Neutrophil (primary cell): ENCODE measurements at regions not wholly inside any gene's neighbourhood (a gene's known extent, or its start where the extent isn't known, plus 50 kb on each side); places are given as distances from the start of the nearest gene placed in this dataset.

Experiments
- H3K27ac ChIP-seq: fragments of 200-600 bp; sonication (generic); 2 replicates; pipeline ENCODE4 v1.5.1; 2016; ENCODE audit warnings: mild to moderate bottlenecking, moderate library complexity
- H3K27me3 ChIP-seq: fragments of 200-600 bp; sonication (generic); 2 replicates; pipeline ENCODE4 v1.6.0; 2016; ENCODE audit warnings: mild to moderate bottlenecking
- H3K36me3 ChIP-seq: fragments of 200-600 bp; sonication (generic); 2 replicates; pipeline ENCODE4 v1.5.1; 2017
- H3K4me1 ChIP-seq, 2 experiments: fragments of 200-600 bp in 1 of 2; sonication (generic) in 1 of 2; 1 replicate in 1 of 2; 2 replicates in 1 of 2; pipeline versions ENCODE4 v1.5.1 to v1.6.1; 2013 to 2016; ENCODE audit warnings: low read depth in 1 of 2, low read length in 1 of 2, mild to moderate bottlenecking in 1 of 2, moderate library complexity in 1 of 2; ENCODE audit not compliant: control insufficient read depth in 1 of 2, insufficient read depth in 1 of 2
- H3K4me3 ChIP-seq, 2 experiments: fragments of 200-600 bp in 1 of 2; sonication (generic) in 1 of 2; 1 replicate in 1 of 2; 2 replicates in 1 of 2; pipeline ENCODE4 v1.5.1; 2013 to 2016; ENCODE audit warnings: low read depth in 1 of 2, low read length in 1 of 2, mild to moderate bottlenecking in 1 of 2, moderate library complexity in 1 of 2
- H3K9me3 ChIP-seq: fragments of 200-600 bp; sonication (generic); 2 replicates; pipeline ENCODE4 v1.5.1; 2016
- TF ChIP-seq, protein P1 (sequence below): fragments of 200-600 bp; sonication (generic); IDR thresholded peaks from 2 replicates; pipeline ENCODE4 v1.5.1; 2016; ENCODE audit warnings: antibody characterized with exemption

DNA sequence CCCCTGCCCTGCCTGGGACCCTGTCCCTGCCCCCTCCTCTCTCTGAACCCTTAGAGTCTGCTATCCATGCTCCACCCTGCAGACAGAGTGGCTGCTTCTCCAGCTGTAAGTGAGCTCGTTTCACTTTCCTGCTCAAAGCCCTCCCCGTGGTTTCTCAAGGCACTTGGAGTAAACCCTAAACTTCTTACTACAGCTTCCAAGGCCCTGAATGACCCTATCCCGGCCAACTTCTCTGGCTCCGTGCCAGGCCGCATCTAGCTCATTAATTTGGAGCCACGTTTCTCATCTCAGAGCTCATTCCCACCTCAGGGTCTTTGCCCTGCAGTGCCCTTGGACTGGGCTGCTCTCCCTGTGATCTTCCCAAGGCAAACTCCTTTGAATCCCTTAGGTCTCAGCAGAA lies 235.1 kb upstream of the RUNX1 start:
- H3K4me3 ChIP-seq, result no peak overlapping the region
- TF ChIP-seq, protein P1, sequence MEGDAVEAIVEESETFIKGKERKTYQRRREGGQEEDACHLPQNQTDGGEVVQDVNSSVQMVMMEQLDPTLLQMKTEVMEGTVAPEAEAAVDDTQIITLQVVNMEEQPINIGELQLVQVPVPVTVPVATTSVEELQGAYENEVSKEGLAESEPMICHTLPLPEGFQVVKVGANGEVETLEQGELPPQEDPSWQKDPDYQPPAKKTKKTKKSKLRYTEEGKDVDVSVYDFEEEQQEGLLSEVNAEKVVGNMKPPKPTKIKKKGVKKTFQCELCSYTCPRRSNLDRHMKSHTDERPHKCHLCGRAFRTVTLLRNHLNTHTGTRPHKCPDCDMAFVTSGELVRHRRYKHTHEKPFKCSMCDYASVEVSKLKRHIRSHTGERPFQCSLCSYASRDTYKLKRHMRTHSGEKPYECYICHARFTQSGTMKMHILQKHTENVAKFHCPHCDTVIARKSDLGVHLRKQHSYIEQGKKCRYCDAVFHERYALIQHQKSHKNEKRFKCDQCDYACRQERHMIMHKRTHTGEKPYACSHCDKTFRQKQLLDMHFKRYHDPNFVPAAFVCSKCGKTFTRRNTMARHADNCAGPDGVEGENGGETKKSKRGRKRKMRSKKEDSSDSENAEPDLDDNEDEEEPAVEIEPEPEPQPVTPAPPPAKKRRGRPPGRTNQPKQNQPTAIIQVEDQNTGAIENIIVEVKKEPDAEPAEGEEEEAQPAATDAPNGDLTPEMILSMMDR, result no peak
- no peaks in the 10 kb centered on the region for H3K27me3 ChIP-seq

GRCh38 chr21:35282944-35283343 lies 233.8 kb upstream of the RUNX1 start:
- Histone ChIP-seq H3K36me3 (no peaks in the 10 kb centered on the region), H3K27me3 (no peaks in the 10 kb centered on the region), H3K4me3 (no peak overlapping the region), H3K4me1 (no peaks in the 10 kb centered on the region), H3K27ac (no peak overlapping the region), H3K9me3 (no peaks in the 10 kb centered on the region)
- TF ChIP-seq, protein P1, result no peak

More for the DNA sequence above, 235.1 kb upstream of the RUNX1 start:
- Histone ChIP-seq H3K27ac (no peak overlapping the region), H3K36me3 (no peaks in the 10 kb centered on the region), H3K4me1 (no peaks in the 10 kb centered on the region), H3K9me3 (no peaks in the 10 kb centered on the region)

GRCh38 chr21:35281956-35282355 lies 232.9 kb upstream of the RUNX1 start:
- TF ChIP-seq, protein P1, result no peak
- Histone ChIP-seq H3K36me3 (no peaks in the 10 kb centered on the region), H3K9me3 (no peaks in the 10 kb centered on the region), H3K4me1 (no peaks in the 10 kb centered on the region), H3K27me3 (no peaks in the 10 kb centered on the region), H3K4me3 (no peak overlapping the region), H3K27ac (no peak overlapping the region)

DNA sequence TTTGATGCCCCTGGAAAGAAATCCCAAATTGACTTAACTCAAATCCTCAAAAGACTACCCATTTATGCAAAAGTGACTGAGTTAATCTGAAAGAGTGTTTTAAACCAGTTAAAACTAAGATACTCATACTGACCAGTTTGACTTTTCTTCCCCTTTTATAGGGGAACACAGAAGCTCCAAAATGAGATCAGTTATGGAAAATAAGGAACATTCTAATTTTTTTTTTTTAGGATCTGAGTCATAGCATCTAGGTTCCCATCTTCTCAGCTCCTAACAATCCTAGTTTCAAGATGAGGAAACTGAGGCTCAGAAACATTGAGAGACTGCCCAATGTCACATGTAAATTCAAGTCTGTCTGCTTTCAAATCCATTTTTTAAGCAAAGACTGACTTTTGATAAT lies 231.1 kb upstream of the RUNX1 start:
- TF ChIP-seq, protein P1, result no peak
- H3K27me3 ChIP-seq, result no peaks in the 10 kb centered on the region
- H3K4me1 ChIP-seq, result no peaks in the 10 kb centered on the region
- no peaks in the 10 kb centered on the region for H3K36me3 ChIP-seq
- H3K9me3 ChIP-seq, result no peaks in the 10 kb centered on the region
- no peak overlapping the region for H3K4me3 ChIP-seq
- no peak overlapping the region for H3K27ac ChIP-seq

DNA sequence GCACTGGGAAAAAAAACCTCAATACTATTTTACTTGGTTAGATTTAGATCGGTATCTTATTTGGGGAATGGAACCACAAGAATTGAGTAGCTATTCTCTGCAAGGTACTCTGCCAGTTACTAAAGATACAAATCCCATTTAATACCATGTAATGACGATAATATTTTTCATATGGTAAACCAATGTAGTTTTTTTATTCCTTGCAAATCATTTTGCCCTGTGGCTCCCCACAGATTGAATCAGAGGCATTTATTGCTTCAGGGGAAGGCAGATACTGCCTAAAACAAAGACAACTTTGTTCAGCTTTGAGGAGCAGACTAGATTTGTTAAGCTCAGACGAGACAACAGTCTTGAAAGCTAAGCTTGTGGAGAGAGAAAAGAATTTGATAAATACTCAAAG lies 226.7 kb upstream of the RUNX1 start:
- Histone ChIP-seq H3K36me3 (no peaks in the 10 kb centered on the region), H3K9me3 (no peaks in the 10 kb centered on the region), H3K27me3 (no peaks in the 10 kb centered on the region), H3K27ac (no peak overlapping the region), H3K4me3 (no peak overlapping the region), H3K4me1 (no peaks in the 10 kb centered on the region)
- TF ChIP-seq, protein P1, result no peak

- no peaks in the 10 kb centered on the region for H3K36me3 ChIP-seq
- no peaks in the 10 kb centered on the region for H3K9me3 ChIP-seq
- H3K27me3 ChIP-seq, result no peaks in the 10 kb centered on the region
- no peak overlapping the region for H3K4me3 ChIP-seq
- TF ChIP-seq, protein P1, result no peak
- no peaks in the 10 kb centered on the region for H3K4me1 ChIP-seq
- H3K27ac ChIP-seq, result no peak overlapping the region
Measured at GRCh38 chr21:35274923-35275322, 225.8 kb upstream of the RUNX1 start.
